Activated T-helper 1 cell treated with Interleukin-2 at 50 U/mL for 16 hours (primary cell): ENCODE measurements at regions not wholly inside any gene's neighbourhood (a gene's known extent, or its start where the extent isn't known, plus 50 kb on each side); places are given as distances from the start of the nearest gene placed in this dataset.

Experiments
- DNase-seq: peaks from one replicate; pipeline ENCODE4 v3.0.0-alpha.2; 2020; ENCODE audit warnings: low read depth

- DNase-seq: no peak
Measured at GRCh38 chr12:111310076-111310870, 58.6 kb downstream of the PHETA1 start.

DNA sequence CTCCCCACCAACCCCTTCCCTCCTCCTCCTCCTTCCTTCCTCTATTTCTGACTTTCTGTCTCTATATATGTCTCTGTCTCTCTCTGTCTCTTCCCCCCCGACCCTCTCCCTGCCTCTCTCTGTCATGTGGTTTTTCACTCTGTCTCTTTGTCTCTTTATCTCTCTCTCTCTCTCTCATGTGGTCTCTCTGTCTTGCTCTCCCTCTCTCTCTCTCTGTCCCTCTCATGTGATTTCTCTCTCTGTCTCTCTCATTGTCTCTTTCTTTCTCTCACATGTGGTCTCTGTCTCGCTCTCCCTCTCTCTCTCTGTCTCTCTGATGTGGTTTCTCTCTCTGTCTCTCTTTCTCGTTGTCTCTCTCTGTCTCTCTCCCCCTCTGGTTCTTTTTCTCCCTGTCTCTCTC, 59.3 kb downstream of the PHETA1 start:
- no peak for DNase-seq

DNA sequence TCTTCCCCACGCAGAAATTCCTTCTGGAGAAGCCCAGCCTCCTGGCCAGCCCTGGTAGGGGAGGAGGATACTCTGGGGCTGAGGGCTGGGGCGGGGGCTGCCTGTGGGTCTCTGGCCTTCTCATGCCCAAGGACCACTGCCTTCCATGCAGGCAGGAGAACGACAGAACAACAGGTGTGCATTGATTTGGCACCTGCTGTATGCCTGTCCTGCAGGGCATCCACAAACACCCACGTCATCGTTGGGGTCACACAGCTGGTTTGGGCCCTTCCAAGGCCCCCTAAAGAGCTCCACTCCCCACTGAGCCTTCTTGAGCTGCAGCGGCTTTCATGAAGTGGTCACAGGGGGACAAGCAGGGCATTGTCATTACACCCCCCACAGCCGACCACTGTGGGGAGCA, 60.4 kb downstream of the PHETA1 start:
- DNase-seq: no peak

DNA sequence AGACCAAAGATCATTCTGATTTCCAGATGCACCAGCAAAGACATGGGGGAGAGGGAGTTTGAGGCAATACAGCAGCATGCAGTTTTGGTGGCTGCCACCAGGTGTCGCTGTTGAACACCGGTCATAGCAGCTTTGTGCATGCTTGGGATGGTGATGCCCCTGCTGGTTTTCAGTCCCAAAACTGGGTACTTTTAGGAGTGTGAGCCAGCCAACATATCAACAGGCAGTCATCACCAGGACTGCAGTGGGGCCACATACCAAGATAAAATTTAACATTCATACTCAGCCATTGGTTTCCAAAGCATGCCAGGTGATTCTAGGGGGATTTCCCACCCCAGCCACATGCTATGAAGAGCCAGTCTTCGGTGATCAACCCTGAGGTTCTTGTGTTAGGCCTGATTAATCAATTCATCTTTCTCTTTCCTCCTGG, 64.2 kb downstream of the PHETA1 start:
- DNase-seq: no peak

GRCh38 chr12:111303531-111303930, 65.4 kb downstream of the PHETA1 start:
- DNase-seq: no peak

- no peak for DNase-seq
Measured at GRCh38 chr12:111298582-111299436, 70.1 kb downstream of the PHETA1 start.

- no peak for DNase-seq
Measured at GRCh38 chr12:111297703-111298426, 71.0 kb downstream of the PHETA1 start.

- DNase-seq: no peak
Measured at GRCh38 chr12:111296906-111297463, 71.9 kb downstream of the PHETA1 start.

DNA sequence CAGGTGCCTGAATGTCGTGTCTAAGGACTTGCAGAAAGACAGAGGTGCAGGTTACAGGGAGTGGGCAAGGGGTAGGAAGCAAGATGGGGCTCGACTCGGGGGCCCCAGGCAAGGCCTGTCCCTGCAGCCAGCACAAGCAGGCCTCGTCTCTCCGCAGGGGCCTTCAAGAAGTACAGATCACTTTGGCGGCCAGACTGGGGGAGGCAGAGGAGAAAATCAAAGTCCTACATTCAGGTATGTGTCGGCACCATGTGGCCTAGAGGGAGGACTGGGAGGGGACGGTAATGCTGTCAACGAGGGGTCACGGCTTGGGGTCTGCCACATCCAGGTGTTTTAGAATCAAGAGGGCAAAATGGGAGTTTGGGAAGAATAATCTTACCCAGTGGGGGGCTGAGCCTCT, 73.7 kb downstream of the PHETA1 start:
- DNase-seq: no peak

DNA sequence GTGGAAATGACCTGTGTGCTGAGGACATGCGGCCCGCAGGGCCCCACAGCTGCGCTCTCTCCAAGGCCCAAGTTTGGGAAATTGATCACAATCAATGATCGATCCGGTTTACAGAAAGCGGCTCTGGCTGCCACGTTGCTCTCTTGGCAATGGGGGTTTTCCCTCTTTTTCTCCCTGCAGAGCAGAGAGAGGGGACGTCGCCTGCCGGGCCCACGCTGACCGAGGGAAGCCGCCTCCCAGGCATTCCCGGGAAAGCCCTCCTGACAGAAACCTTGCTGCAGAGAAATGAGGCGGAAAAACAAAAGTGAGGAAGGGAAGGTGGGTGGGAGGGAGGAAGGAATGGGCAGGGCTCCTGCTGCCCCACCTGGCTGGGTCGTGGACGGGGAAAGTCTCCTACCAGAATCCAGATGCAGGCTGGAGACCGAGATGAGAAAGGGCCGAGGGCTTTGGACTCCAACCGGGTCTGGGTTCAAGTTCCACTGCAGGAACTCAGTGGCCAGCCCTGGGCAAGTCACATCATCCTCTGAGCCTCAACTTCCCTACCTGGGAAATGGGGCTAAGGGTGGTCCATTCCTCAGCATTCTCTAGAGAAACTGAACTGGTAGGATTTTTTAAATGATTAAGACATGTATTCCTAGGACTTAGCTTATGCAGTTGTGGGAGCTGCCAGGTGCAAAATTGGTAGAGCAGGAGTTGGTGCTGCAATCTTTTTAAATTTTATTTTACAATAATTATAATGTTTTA, 75.5 kb downstream of the PHETA1 start:
- no peak for DNase-seq

DNA sequence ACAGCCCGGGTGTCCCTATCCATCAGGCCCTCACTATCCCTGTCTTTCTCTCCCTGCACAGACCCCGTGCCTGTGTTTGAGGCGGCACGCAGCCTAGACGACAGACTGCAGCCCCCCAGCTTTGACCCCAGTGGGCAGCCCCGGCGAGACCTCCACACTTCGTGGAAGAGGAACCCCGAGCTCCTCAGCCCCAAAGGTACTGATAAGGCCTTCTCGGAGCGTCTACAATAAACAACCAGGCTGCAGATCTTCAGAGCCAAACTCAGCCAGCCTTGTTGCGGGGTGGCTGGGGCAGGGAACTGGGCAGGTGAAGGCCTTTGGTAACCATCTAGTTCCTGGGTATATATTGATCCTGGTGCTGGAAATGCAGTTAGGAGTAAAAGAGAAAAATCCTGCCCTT, 77.5 kb downstream of the PHETA1 start:
- DNase-seq: no peak

- no peak for DNase-seq
Measured at GRCh38 chr12:111288771-111289170, 80.1 kb downstream of the PHETA1 start.

DNA sequence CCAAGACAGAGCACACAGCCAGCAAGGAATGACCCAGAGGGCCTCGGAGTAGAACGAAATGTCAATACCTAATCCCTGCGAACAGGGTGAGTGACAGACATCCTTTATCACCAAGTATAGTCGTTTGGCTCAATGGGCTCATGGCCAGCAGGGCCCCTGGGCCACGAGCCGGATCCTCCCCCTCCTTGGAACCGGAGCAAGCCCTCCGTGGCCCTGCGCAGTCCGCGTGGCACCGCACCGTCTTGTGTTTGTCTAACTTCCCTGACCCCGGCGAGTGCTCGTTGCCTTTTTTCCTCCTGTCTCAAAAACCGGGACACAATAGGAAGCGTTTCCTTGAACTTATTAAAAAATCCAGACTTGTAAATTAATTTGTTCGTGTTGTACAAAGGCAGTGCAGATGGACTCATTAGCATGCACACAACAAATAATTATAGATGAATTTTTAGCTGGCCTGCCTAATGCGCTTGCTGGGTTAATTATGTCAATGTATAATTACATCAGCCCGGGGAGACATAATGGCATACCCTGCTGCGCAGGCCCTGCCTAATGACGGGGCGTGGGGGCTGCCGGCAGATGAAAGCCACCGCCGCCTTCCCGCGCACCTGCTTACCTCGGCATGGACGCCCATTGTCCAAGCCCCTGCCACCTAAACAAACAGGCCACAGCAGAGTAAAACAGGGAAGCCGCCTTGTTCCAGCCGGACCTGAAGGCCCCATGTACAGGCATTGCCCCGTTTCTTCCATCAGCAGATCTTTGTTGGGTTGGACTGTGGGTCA, 81.6 kb downstream of the PHETA1 start:
- no peak for DNase-seq

DNA sequence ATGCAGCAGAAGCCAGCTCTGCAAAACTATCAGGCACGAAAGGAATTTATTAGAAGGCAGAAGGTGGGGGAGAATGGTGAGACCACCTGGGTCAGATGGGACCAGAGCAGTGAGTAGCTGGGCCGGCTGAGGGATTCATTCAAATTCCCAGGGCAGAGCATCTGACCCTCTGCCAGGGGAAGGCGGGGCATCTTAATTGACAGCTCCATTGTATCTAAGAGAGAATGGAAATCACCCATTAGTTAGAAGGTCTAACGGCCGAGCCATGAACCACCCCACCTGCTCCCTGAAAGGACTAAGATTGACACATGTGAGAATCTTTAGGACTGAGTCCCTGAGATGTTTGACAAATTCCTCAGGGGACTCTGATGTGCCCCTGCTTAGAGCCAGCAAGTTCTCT, 83.7 kb downstream of the PHETA1 start:
- DNase-seq: no peak

- DNase-seq: no peak
Measured at GRCh38 chr12:111284709-111285108, 84.2 kb downstream of the PHETA1 start.

DNA sequence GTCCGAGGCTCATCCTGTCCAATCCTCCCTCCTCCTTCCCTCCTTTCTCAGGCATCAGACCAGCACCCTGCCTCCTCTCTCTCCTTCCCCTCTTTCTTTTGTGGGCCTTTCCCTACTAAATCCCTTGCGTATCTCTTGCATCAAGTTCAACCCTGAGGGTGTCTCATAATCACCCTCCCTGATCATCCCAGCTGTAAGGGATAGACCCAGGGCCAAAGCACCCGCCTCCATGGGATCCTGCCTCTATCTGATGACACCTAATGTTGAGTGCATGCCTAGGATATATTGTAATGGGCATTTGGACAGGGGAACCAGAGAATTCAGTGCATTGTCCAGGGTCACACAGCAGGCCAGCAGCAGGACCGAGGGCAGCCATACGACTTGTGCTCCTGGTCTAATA, 84.9 kb downstream of the PHETA1 start:
- no peak for DNase-seq

GRCh38 chr12:111283521-111283920, 85.4 kb downstream of the PHETA1 start:
- no peak for DNase-seq

DNA sequence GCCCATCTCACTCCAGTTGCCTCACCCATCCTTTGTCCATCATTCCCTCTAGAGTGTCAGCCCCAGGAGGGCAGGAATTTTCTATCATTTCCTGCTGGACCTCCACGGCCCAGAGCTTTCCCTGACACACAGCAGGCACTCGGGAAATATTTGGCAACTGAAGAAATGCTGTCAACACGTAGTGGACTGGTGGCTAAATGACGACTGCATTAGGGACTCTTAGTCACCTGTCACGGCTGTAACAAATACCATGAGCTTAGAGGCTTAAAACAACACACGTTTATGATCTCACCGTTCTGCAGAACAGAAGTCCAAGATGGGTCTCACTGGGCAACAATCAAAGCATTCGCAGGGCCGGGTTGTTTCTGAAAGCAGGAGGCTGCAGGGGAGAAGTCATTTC, 91.3 kb downstream of the PHETA1 start:
- no peak for DNase-seq

DNA sequence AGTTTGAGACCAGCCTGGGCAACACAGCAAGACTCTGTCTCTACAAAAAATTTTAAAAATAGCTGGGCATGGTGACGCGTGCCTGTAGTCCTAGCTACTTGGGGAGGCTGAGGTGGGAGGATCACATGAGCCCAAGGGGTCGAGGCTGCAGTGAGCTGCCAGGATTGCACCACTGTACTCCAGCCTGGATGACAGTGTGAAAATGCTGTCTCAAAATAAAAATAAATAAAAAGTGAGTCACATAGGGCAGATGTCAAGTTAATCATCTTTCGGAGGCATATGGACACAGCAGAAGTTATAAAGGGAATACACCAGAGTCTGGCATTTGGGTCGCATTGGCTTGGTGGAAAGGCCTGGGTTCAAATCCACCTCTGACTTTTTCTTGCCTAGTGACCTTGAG, 92.7 kb downstream of the PHETA1 start:
- DNase-seq: no peak

GRCh38 chr12:111275308-111275707, 93.6 kb downstream of the PHETA1 start:
- DNase-seq: no peak

- DNase-seq: no peak
Measured at GRCh38 chr12:111274777-111275176, 94.1 kb downstream of the PHETA1 start.
